Thoracic aorta (tissue), 2 donors: ENCODE measurements at regions not wholly inside any gene's neighbourhood (a gene's known extent, or its start where the extent isn't known, plus 50 kb on each side); places are given as distances from the start of the nearest gene placed in this dataset.
"Not testable (repeated sequence)": the region's sequence is repeated elsewhere in the genome, so short reads cannot be mapped to it uniquely, and the experiment has no call there.

ENCODE experiments used
- ATAC-seq: fragments of 150-250 bp; one replicate; pipeline ENCODE4 v1.8.0; 2017; ENCODE audit warnings: low read depth; ENCODE audit not compliant: insufficient number of reproducible peaks, low FRiP score
- DNase-seq: peaks from one replicate; pipeline ENCODE4 v3.0.0-alpha.2; 2020; ENCODE audit warnings: low spot score
- H3K27ac ChIP-seq, 2 donors: fragments of 200-600 bp; sonication (generic); 1 replicate in 1 of 2; 2 replicates in 1 of 2; pipeline ENCODE4 v1.5.1; 2016; ENCODE audit warnings: mild to moderate bottlenecking in 2 of 2, moderate library complexity in 2 of 2
- H3K27me3 ChIP-seq: fragments of 200-600 bp; sonication (generic); replicated peaks from 2 replicates; pipeline ENCODE4 v1.6.0; 2016; ENCODE audit warnings: mild to moderate bottlenecking; ENCODE audit not compliant: insufficient read depth
- H3K36me3 ChIP-seq: fragments of 200-600 bp; sonication (generic); one replicate; pipeline ENCODE4 v1.5.1; 2016
- H3K4me1 ChIP-seq, 2 donors: fragments of 200-600 bp; sonication (generic); 1 replicate in 1 of 2; 2 replicates in 1 of 2; pipeline versions ENCODE4 v1.5.1 to v1.6.0; 2016; ENCODE audit warnings: low read depth in 2 of 2, mild to moderate bottlenecking in 1 of 2; ENCODE audit not compliant: control insufficient read depth in 1 of 2
- H3K4me3 ChIP-seq: fragments of 200-600 bp; sonication (generic); 2 replicates; pipeline ENCODE4 v1.5.1; 2016; ENCODE audit warnings: mild to moderate bottlenecking
- H3K9me3 ChIP-seq: fragments of 200-600 bp; sonication (generic); 2 replicates; pipeline ENCODE4 v1.5.1; 2016
- TF ChIP-seq, protein P1 (sequence below): fragments of 200-600 bp; sonication (generic); IDR thresholded peaks from one replicate; pipeline ENCODE4 v1.5.1; 2019; ENCODE audit warnings: antibody characterized with exemption

GRCh38 chr3:170804078-170804477 is 65.9 kb downstream of the RPL22L1 start:
- no peak for ATAC-seq
- no peak overlapping the region for H3K27ac ChIP-seq
- no peaks in the 10 kb centered on the region for H3K27me3 ChIP-seq
- TF ChIP-seq, protein P1, sequence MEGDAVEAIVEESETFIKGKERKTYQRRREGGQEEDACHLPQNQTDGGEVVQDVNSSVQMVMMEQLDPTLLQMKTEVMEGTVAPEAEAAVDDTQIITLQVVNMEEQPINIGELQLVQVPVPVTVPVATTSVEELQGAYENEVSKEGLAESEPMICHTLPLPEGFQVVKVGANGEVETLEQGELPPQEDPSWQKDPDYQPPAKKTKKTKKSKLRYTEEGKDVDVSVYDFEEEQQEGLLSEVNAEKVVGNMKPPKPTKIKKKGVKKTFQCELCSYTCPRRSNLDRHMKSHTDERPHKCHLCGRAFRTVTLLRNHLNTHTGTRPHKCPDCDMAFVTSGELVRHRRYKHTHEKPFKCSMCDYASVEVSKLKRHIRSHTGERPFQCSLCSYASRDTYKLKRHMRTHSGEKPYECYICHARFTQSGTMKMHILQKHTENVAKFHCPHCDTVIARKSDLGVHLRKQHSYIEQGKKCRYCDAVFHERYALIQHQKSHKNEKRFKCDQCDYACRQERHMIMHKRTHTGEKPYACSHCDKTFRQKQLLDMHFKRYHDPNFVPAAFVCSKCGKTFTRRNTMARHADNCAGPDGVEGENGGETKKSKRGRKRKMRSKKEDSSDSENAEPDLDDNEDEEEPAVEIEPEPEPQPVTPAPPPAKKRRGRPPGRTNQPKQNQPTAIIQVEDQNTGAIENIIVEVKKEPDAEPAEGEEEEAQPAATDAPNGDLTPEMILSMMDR, result no peak
- no peak for DNase-seq
- H3K4me1 ChIP-seq, result no peaks in the 10 kb centered on the region
- no peaks in the 10 kb centered on the region for H3K36me3 ChIP-seq
- no peaks in the 10 kb centered on the region for H3K9me3 ChIP-seq
- H3K4me3 ChIP-seq, result no peak overlapping the region

DNA sequence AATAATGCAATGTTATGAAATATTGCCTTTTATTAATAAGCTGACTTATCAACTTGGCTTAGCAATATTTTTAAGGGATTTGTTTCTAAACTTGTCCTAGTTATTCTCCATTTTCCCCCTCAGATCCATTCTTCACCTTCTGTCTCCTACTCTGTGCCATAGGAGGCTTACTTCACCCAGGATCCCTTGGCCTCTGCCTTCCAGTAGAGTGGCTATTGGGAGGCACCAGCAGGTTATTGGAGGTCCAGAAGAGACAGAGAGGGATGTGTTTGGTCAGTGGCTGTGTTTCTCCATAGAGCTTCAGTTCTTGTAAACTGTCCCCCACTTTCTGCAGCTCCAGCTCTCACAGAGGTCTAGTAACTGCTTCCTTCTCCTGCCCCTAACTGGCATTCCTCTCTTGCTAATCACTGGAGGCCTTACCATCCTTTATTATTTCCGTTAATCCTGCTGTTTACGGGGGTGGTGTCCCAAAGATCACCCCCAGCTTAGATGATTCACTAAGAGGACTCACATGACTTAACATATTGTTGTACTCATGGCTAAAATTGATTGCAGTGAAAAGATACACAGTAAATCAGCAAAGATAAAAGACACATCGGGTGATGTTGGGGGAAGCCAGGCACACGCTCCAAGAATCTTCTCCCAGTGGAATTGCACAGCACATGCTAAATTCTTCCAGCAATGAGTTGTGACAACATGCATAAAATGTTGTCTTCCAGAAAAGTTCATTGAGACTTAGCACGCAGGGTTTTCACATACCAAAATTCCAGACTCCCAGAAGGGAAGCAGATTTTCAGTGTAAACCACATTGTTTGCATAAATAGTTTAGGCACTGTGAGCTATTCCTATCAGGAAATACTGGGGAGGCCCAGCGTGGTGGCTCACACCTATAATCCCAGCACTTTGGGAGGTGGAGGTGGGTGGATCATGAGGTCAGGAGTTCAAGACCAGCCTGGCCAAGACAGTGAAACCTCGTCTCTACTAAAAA is 67.5 kb downstream of the RPL22L1 start:
- Histone ChIP-seq H3K4me1 (no peaks in the 10 kb centered on the region), H3K9me3 (no peaks in the 10 kb centered on the region), H3K4me3 (no peak overlapping the region), H3K27me3 (no peaks in the 10 kb centered on the region), H3K36me3 (no peaks in the 10 kb centered on the region), H3K27ac (no peak overlapping the region)
- DNase-seq, result no peak
- TF ChIP-seq, protein P1, result no peak
- ATAC-seq, result no peak

DNA sequence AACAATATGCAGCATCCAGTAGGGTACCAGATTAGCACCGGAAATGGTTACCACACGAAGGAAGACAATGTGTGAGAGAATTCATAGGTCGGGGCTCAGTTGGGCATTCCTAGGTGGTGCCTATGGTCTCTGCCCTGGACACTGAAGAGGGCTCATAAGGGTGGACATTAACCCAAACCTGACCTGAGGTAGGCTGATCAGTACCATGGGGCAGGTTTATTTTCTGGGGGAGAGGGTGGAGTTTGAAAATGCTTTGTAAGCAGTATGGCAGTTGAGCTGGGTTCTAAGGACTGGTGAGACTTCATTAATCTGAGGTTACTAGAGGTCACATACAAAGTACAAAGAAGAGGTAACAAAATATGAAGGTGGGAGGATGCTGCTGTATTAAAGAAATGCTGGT is 68.4 kb downstream of the RPL22L1 start:
- Histone ChIP-seq H3K4me3 (no peak overlapping the region), H3K36me3 (no peaks in the 10 kb centered on the region), H3K9me3 (no peaks in the 10 kb centered on the region), H3K27me3 (no peaks in the 10 kb centered on the region), H3K4me1 (no peaks in the 10 kb centered on the region), H3K27ac (no peak overlapping the region)
- ATAC-seq (no peak), DNase-seq (no peak)
- TF ChIP-seq, protein P1, result no peak

DNA sequence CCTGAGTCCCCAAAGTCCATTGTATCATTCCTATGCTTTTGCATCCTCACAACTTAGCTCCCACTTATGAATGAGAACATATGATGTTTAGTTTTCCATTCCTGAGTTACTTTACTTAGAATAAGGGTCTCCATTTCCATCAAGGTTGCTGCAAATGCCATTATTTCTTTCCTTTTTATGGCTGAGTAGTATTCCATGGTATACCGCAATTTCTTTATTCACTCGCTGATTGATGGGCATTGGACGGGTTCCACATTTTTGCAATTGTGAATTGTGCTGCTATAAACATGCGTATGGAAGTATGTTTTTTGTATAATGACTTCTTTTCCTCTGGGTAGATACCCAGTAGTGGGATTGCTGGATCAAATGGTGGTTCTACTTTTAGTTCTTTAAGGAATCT is 69.7 kb downstream of the RPL22L1 start:
- H3K9me3 ChIP-seq, ATAC-seq, H3K4me3 ChIP-seq, H3K36me3 ChIP-seq, H3K4me1 ChIP-seq, H3K27me3 ChIP-seq, DNase-seq, H3K27ac ChIP-seq: not testable (repeated sequence)

GRCh38 chr3:170799009-170799408 is 71.0 kb downstream of the RPL22L1 start:
- TF ChIP-seq, protein P1, result no peak
- no peaks in the 10 kb centered on the region for H3K36me3 ChIP-seq
- H3K27me3 ChIP-seq, result no peaks in the 10 kb centered on the region
- no peak for DNase-seq
- H3K4me1 ChIP-seq, result no peaks in the 10 kb centered on the region
- no peak overlapping the region for H3K27ac ChIP-seq
- ATAC-seq, result no peak
- H3K9me3 ChIP-seq, result no peaks in the 10 kb centered on the region
- no peak overlapping the region for H3K4me3 ChIP-seq
